Liver (tissue), 8 donors: ENCODE measurements at regions not wholly inside any gene's neighbourhood (a gene's known extent, or its start where the extent isn't known, plus 50 kb on each side); places are given as distances from the start of the nearest gene placed in this dataset.

Experiments
- DNase-seq: peaks from one replicate; pipeline ENCODE4 v3.0.0-alpha.2; 2017; ENCODE audit warnings: low spot score
- H3K27ac ChIP-seq, 2 donors: one replicate each; pipeline ENCODE4 v1.7.0; 2013; ENCODE audit warnings: inconsistent platforms in 2 of 2, low read length in 2 of 2, control low read depth in 1 of 2, low read depth in 1 of 2, mild to moderate bottlenecking in 1 of 2
- H3K27me3 ChIP-seq, 4 donors: one replicate each; pipeline versions ENCODE4 v1.6.1 to v1.7.0; 2013; ENCODE audit warnings: low read length in 3 of 4, inconsistent platforms in 1 of 4, mild to moderate bottlenecking in 1 of 4, moderate library complexity in 1 of 4; ENCODE audit not compliant: control insufficient read depth in 4 of 4, insufficient read depth in 4 of 4
- H3K36me3 ChIP-seq, 4 donors: one replicate each; pipeline versions ENCODE4 v1.6.1 to v1.7.0; 2013; ENCODE audit warnings: low read length in 3 of 4, mild to moderate bottlenecking in 3 of 4, low read depth in 1 of 4, moderate library complexity in 1 of 4; ENCODE audit not compliant: control insufficient read depth in 4 of 4, insufficient read depth in 3 of 4
- H3K4me1 ChIP-seq, 4 donors: one replicate each; pipeline versions ENCODE4 v1.6.1 to v1.7.0; 2013; ENCODE audit warnings: low read length in 3 of 4, mild to moderate bottlenecking in 3 of 4, moderate library complexity in 1 of 4; ENCODE audit not compliant: control insufficient read depth in 4 of 4, insufficient read depth in 4 of 4
- H3K4me3 ChIP-seq, 3 donors: one replicate each; pipeline versions ENCODE4 v1.6.1 to v1.7.0; 2013; ENCODE audit warnings: low read length in 3 of 3, control low read depth in 1 of 3, low read depth in 1 of 3, mild to moderate bottlenecking in 1 of 3
- H3K9ac ChIP-seq, 2 donors: one replicate each; pipeline ENCODE4 v1.7.0; 2013; ENCODE audit warnings: low read length in 2 of 2, mild to moderate bottlenecking in 2 of 2, moderate library complexity in 2 of 2, control low read depth in 1 of 2, low read depth in 1 of 2
- H3K9me3 ChIP-seq, 4 donors: one replicate each; pipeline versions ENCODE4 v1.6.1 to v1.7.0; 2013; ENCODE audit warnings: low read length in 3 of 4; ENCODE audit not compliant: control insufficient read depth in 4 of 4
- FOXA1 ChIP-seq: IDR thresholded peaks from 2 replicates; pipeline ENCODE4 v1.6.1; 2016; ENCODE audit warnings: antibody characterized with exemption
- FOXA2 ChIP-seq: IDR thresholded peaks from 2 replicates; pipeline ENCODE4 v1.6.1; 2016; ENCODE audit warnings: antibody characterized with exemption
- GABPA ChIP-seq, 2 donors: IDR thresholded peaks in 1 of 2; conservative IDR thresholded peaks in 1 of 2; 2 replicates each; pipeline ENCODE4 v1.6.1; 2016; ENCODE audit warnings: antibody characterized with exemption in 2 of 2, mild to moderate bottlenecking in 1 of 2, moderate library complexity in 1 of 2
- HNF4G ChIP-seq: IDR thresholded peaks from 2 replicates; pipeline ENCODE4 v1.6.1; 2016; ENCODE audit warnings: antibody characterized with exemption
- JUND ChIP-seq, 2 donors: IDR thresholded peaks; 2 replicates each; pipeline ENCODE4 v1.6.1; 2016; ENCODE audit warnings: antibody characterized with exemption in 2 of 2
- NR2F2 ChIP-seq: IDR thresholded peaks from 2 replicates; pipeline ENCODE4 v1.6.1; 2016; ENCODE audit warnings: antibody characterized with exemption
- RAD21 ChIP-seq, 2 donors: IDR thresholded peaks; 2 replicates each; pipeline ENCODE4 v1.6.1; 2016; ENCODE audit warnings: antibody characterized with exemption in 2 of 2, mild to moderate bottlenecking in 2 of 2
- RXRA ChIP-seq, 2 donors: IDR thresholded peaks; 2 replicates each; pipeline ENCODE4 v1.6.1; 2017 to 2018; ENCODE audit warnings: antibody characterized with exemption in 2 of 2, mild to moderate bottlenecking in 1 of 2
- SP1 ChIP-seq: IDR thresholded peaks from 2 replicates; pipeline ENCODE4 v1.6.1; 2018; ENCODE audit warnings: antibody characterized with exemption, mild to moderate bottlenecking
- TAF1 ChIP-seq: conservative IDR thresholded peaks from 2 replicates; pipeline ENCODE4 v1.6.1; 2016; ENCODE audit warnings: antibody characterized with exemption, mild to moderate bottlenecking
- YY1 ChIP-seq: IDR thresholded peaks from 2 replicates; pipeline ENCODE4 v1.6.1; 2016; ENCODE audit warnings: antibody characterized with exemption, mild to moderate bottlenecking
- WGBS: extraction: QIAGEN DNeasy Blood & Tissue Kit; methylation state at CpG from one replicate; pipeline ENCODE4 v1.1.7; 2013; 5-methylcytosine and 5-hydroxymethylcytosine counted together
- TF ChIP-seq, protein P1 (sequence below): fragments of 150-350 bp; IDR thresholded peaks from 2 replicates; pipeline ENCODE4 v1.5.1; 2017; ENCODE audit warnings: improper control_type of control experiment, low read depth, low read length; ENCODE audit not compliant: missing input control
- TF ChIP-seq, protein P2 (sequence below): IDR thresholded peaks from 2 replicates; pipeline ENCODE4 v1.6.1; 2016; ENCODE audit warnings: antibody characterized with exemption
- TF ChIP-seq, protein P3 (sequence below): IDR thresholded peaks from 2 replicates; pipeline ENCODE4 v1.6.1; 2016; ENCODE audit warnings: antibody characterized with exemption
- TF ChIP-seq, protein P4 (sequence below): IDR thresholded peaks from 2 replicates; pipeline ENCODE4 v1.6.1; 2016; ENCODE audit warnings: antibody characterized with exemption
- donor health status: healthy.
- donor health status: healthy.
- donor health status: healthy.
- donor health status: healthy.
- donor health status: healthy.

DNA sequence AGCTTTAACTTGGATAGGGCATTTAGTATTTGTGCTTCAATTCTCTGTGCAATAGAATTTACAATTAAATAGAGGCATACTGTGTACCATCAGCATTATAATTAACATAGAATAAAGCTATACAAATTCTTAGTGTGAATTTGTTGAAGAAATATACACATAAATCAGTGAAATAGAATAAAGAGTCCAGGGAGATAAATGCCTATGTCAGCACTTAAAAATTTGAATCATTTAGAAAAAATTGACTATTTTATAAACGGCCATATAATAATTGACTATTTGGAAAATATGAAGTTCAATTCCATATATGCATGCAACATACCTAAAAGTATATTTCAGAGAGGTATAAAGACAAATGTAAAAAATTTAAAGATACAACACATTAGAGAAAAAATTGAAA, 348.7 kb downstream of the NR4A2 start:
- 82% methylated on average over 1 of the region's 1 CpG for WGBS
- Histone ChIP-seq H3K36me3 (no peaks in the 10 kb centered on the region), H3K27me3 (no peaks in the 10 kb centered on the region), H3K4me1 (no peaks in the 10 kb centered on the region), H3K27ac (no peak overlapping the region), H3K4me3 (no peak overlapping the region), H3K9me3 (no peaks in the 10 kb centered on the region), H3K9ac (no peak overlapping the region)
- TF ChIP-seq FOXA2 (no peak), HNF4G (no peak), TAF1 (no peak), NR2F2 (no peak), YY1 (no peak), RAD21 (IDR thresholded peaks at IDR 0.05) (no peak), GABPA (IDR thresholded peaks at IDR 0.05 in 1 of 2, conservative IDR thresholded peaks at IDR 0.05 in 1 of 2) (no peak), SP1 (no peak), JUND (IDR thresholded peaks at IDR 0.05) (no peak), FOXA1 (no peak), RXRA (IDR thresholded peaks at IDR 0.05) (no peak)
- TF ChIP-seq, protein P1, sequence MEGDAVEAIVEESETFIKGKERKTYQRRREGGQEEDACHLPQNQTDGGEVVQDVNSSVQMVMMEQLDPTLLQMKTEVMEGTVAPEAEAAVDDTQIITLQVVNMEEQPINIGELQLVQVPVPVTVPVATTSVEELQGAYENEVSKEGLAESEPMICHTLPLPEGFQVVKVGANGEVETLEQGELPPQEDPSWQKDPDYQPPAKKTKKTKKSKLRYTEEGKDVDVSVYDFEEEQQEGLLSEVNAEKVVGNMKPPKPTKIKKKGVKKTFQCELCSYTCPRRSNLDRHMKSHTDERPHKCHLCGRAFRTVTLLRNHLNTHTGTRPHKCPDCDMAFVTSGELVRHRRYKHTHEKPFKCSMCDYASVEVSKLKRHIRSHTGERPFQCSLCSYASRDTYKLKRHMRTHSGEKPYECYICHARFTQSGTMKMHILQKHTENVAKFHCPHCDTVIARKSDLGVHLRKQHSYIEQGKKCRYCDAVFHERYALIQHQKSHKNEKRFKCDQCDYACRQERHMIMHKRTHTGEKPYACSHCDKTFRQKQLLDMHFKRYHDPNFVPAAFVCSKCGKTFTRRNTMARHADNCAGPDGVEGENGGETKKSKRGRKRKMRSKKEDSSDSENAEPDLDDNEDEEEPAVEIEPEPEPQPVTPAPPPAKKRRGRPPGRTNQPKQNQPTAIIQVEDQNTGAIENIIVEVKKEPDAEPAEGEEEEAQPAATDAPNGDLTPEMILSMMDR: no peak
- TF ChIP-seq, protein P2, sequence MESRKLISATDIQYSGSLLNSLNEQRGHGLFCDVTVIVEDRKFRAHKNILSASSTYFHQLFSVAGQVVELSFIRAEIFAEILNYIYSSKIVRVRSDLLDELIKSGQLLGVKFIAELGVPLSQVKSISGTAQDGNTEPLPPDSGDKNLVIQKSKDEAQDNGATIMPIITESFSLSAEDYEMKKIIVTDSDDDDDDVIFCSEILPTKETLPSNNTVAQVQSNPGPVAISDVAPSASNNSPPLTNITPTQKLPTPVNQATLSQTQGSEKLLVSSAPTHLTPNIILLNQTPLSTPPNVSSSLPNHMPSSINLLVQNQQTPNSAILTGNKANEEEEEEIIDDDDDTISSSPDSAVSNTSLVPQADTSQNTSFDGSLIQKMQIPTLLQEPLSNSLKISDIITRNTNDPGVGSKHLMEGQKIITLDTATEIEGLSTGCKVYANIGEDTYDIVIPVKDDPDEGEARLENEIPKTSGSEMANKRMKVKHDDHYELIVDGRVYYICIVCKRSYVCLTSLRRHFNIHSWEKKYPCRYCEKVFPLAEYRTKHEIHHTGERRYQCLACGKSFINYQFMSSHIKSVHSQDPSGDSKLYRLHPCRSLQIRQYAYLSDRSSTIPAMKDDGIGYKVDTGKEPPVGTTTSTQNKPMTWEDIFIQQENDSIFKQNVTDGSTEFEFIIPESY: no peak
- TF ChIP-seq, protein P3, sequence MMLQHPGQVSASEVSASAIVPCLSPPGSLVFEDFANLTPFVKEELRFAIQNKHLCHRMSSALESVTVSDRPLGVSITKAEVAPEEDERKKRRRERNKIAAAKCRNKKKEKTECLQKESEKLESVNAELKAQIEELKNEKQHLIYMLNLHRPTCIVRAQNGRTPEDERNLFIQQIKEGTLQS: no peak
- TF ChIP-seq, protein P4, sequence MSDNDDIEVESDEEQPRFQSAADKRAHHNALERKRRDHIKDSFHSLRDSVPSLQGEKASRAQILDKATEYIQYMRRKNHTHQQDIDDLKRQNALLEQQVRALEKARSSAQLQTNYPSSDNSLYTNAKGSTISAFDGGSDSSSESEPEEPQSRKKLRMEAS: no peak
- no peak for DNase-seq

DNA sequence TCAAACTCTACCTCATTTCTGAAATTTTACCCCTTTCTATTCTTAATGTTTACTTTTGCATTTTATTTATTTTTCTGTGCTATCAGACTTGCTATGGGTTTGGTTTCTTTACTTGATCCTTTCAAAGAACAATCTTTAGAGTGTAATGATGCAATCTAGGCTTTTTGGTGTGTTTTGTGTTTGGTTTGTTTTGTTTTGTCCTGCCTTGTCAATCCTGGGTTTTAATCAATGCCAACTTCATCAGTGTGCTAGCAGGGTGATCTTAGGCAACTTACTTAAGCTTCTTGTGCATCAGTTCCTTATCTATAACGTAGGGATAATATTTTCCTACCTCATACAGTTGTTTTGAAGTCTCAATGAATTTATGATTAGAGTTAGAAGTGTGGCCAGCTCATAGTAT, 350.4 kb downstream of the NR4A2 start:
- TF ChIP-seq FOXA2 (no peak), RAD21 (IDR thresholded peaks at IDR 0.05) (no peak), YY1 (no peak)
- TF ChIP-seq, protein P3: peak; percentile 35
- DNase-seq: no peak
- Histone ChIP-seq H3K4me3 (no peak overlapping the region), H3K27me3 (no peaks in the 10 kb centered on the region), H3K9ac (no peak overlapping the region), H3K36me3 (no peaks in the 10 kb centered on the region), H3K27ac (no peak overlapping the region), H3K4me1 (no peaks in the 10 kb centered on the region), H3K9me3 (no peaks in the 10 kb centered on the region)
- 49% methylated on average over 1 of the region's 1 CpG for WGBS
